ENCODE measurements at regions not wholly inside any gene's neighbourhood (a gene's known extent, or its start where the extent isn't known, plus 50 kb on each side); places are given as distances from the start of the nearest gene placed in this dataset.

DNA sequence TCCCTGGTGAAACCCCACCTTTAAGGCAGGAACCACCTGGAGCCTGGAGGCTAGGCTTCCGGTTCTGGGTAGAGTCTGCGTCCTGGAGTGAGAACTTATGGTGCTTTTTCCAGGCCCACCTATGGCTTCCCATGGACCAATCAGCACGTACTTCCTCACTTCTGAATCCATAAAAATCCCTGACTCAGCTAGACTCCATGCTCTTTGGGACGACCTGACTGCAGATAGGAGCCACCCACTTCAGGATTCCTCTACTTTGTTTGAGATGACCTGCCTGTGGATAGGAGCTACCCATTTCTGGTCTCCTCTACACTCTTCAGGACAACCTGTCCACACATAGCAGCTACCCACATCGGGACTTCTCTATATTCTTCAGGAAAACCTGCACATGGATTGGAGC is 168.8 kb upstream of the IRX2 start:
- DNase-seq (ENCODE audit: low read depth, low spot score), result no peak
- no peak for ATAC-seq
- in situ Hi-C loops (cut with HindIII; ENCODE audit: low pct_unique_long_range_greater_than_20kb, low sequenced_read_pairs) (no loop called here), intact Hi-C loops (cut with micrococcal nuclease; ENCODE audit: unreplicated experiment) (no loop called here)
- TF ChIP-seq, protein P1, sequence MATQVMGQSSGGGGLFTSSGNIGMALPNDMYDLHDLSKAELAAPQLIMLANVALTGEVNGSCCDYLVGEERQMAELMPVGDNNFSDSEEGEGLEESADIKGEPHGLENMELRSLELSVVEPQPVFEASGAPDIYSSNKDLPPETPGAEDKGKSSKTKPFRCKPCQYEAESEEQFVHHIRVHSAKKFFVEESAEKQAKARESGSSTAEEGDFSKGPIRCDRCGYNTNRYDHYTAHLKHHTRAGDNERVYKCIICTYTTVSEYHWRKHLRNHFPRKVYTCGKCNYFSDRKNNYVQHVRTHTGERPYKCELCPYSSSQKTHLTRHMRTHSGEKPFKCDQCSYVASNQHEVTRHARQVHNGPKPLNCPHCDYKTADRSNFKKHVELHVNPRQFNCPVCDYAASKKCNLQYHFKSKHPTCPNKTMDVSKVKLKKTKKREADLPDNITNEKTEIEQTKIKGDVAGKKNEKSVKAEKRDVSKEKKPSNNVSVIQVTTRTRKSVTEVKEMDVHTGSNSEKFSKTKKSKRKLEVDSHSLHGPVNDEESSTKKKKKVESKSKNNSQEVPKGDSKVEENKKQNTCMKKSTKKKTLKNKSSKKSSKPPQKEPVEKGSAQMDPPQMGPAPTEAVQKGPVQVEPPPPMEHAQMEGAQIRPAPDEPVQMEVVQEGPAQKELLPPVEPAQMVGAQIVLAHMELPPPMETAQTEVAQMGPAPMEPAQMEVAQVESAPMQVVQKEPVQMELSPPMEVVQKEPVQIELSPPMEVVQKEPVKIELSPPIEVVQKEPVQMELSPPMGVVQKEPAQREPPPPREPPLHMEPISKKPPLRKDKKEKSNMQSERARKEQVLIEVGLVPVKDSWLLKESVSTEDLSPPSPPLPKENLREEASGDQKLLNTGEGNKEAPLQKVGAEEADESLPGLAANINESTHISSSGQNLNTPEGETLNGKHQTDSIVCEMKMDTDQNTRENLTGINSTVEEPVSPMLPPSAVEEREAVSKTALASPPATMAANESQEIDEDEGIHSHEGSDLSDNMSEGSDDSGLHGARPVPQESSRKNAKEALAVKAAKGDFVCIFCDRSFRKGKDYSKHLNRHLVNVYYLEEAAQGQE (IDR thresholded peaks at IDR 0.05; ENCODE audit: insufficient read depth in 1 of 2, low read depth in 2 of 2, low read length in 1 of 2), result no peak
- TF ChIP-seq, protein P2, sequence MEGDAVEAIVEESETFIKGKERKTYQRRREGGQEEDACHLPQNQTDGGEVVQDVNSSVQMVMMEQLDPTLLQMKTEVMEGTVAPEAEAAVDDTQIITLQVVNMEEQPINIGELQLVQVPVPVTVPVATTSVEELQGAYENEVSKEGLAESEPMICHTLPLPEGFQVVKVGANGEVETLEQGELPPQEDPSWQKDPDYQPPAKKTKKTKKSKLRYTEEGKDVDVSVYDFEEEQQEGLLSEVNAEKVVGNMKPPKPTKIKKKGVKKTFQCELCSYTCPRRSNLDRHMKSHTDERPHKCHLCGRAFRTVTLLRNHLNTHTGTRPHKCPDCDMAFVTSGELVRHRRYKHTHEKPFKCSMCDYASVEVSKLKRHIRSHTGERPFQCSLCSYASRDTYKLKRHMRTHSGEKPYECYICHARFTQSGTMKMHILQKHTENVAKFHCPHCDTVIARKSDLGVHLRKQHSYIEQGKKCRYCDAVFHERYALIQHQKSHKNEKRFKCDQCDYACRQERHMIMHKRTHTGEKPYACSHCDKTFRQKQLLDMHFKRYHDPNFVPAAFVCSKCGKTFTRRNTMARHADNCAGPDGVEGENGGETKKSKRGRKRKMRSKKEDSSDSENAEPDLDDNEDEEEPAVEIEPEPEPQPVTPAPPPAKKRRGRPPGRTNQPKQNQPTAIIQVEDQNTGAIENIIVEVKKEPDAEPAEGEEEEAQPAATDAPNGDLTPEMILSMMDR (IDR thresholded peaks at IDR 0.05), result no peak
- TF ChIP-seq TCF7L2 (IDR thresholded peaks at IDR 0.05; ENCODE audit: low read depth, low read length) (no peak), SIN3A (IDR thresholded peaks at IDR 0.05; ENCODE audit: borderline replicate concordance, insufficient read depth, low read depth, low read length) (no peak)
- CTCF ChIA-PET, result no interaction called here
- no peaks in the 10 kb centered on the region for H3K36me3 ChIP-seq (ENCODE audit: control insufficient read depth, insufficient read depth, low read length)
- H3K4me3 ChIP-seq (ENCODE audit: low read depth in 2 of 2, low read length in 2 of 2), result no peak overlapping the region
- H3K27ac ChIP-seq (ENCODE audit: low read length), result no peak overlapping the region
- H3K9me3 ChIP-seq (ENCODE audit: control insufficient read depth, insufficient read depth, low read depth, low read length), result no peaks in the 10 kb centered on the region
- BruUV-seq (replicated peaks), result no TSS peak
- POLR2A ChIA-PET, result no interaction called here
- no peaks in the 10 kb centered on the region for H3K4me1 ChIP-seq (ENCODE audit: control insufficient read depth, insufficient read depth, low read length)
- no peaks in the 10 kb centered on the region for H3K27me3 ChIP-seq (ENCODE audit: control insufficient read depth, insufficient read depth, low read length)

DNA sequence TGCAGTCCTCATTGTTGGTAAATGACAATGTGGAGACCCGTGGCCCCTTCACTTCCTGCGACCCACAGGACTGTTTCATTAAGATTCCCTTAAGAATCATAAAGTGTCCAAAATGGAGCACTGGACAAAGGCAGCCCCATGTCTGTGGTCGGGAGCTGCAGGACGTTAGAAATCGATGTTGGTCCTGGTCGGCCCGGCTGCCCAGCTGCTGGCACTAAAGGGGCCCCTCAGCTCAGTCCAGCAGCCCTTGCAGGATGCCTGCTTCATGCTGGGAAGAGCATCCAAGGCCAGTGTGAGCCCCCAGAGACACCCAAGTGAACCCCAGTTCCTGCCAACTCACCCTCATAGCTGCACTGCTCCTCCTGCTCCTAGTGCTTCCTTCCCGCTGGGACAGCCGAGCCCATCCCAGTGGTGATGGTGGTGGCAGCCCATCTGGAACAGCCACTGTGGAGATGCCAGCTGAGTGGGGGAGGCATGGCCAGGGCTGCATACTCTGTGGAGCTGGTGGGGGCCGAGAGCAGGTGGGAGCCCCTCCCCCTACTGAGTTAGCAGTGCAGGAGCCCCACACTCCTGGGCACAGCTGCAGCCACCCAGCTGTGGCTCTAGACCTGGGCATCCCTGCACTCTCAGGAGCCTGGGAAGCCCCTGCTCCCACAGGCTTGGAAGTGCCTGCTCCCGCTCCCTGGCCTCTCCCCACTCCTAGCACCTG is 168.0 kb upstream of the IRX2 start:
- intact Hi-C loops (cut with micrococcal nuclease; ENCODE audit: unreplicated experiment), result no loop called here
- DNase-seq (ENCODE audit: low read depth, low spot score) (no peak), ATAC-seq (no peak)
- ChIA-PET POLR2A (no interaction called here), CTCF (no interaction called here)
- H3K4me1 ChIP-seq (ENCODE audit: control insufficient read depth, insufficient read depth, low read length), result no peaks in the 10 kb centered on the region
- no peaks in the 10 kb centered on the region for H3K27me3 ChIP-seq (ENCODE audit: control insufficient read depth, insufficient read depth, low read length)
- no peak overlapping the region for H3K4me3 ChIP-seq (ENCODE audit: low read depth in 2 of 2, low read length in 2 of 2)
- no peak overlapping the region for H3K27ac ChIP-seq (ENCODE audit: low read length)
- in situ Hi-C loops (cut with HindIII; ENCODE audit: low pct_unique_long_range_greater_than_20kb, low sequenced_read_pairs), result no loop called here
- no peak for TF ChIP-seq POLR2AphosphoS5 (IDR thresholded peaks at IDR 0.05; ENCODE audit: low read depth, low read length)
- no peak for TF ChIP-seq TCF7L2 (IDR thresholded peaks at IDR 0.05; ENCODE audit: low read depth, low read length)
- no peak for TF ChIP-seq SIN3A (IDR thresholded peaks at IDR 0.05; ENCODE audit: borderline replicate concordance, insufficient read depth, low read depth, low read length)
- TF ChIP-seq, protein P1 (IDR thresholded peaks at IDR 0.05; ENCODE audit: insufficient read depth in 1 of 2, low read depth in 2 of 2, low read length in 1 of 2), result no peak
- TF ChIP-seq, protein P2 (IDR thresholded peaks at IDR 0.05), result no peak
- H3K9me3 ChIP-seq (ENCODE audit: control insufficient read depth, insufficient read depth, low read depth, low read length), result no peaks in the 10 kb centered on the region
- no TSS peak for BruUV-seq (replicated peaks)
- no peaks in the 10 kb centered on the region for H3K36me3 ChIP-seq (ENCODE audit: control insufficient read depth, insufficient read depth, low read length)

Measured in Panc1 (cell line).